Activated naive CD4-positive, alpha-beta T cell treated with Interleukin-2 at 50 U/mL for 16 hours (primary cell): ENCODE measurements at regions not wholly inside any gene's neighbourhood (a gene's known extent, or its start where the extent isn't known, plus 50 kb on each side); places are given as distances from the start of the nearest gene placed in this dataset.
"Not testable (repeated sequence)": the region's sequence is repeated elsewhere in the genome, so short reads cannot be mapped to it uniquely, and the experiment has no call there.

ENCODE experiments used
- DNase-seq: peaks from one replicate; pipeline ENCODE4 v3.0.0-alpha.2; 2020

DNA sequence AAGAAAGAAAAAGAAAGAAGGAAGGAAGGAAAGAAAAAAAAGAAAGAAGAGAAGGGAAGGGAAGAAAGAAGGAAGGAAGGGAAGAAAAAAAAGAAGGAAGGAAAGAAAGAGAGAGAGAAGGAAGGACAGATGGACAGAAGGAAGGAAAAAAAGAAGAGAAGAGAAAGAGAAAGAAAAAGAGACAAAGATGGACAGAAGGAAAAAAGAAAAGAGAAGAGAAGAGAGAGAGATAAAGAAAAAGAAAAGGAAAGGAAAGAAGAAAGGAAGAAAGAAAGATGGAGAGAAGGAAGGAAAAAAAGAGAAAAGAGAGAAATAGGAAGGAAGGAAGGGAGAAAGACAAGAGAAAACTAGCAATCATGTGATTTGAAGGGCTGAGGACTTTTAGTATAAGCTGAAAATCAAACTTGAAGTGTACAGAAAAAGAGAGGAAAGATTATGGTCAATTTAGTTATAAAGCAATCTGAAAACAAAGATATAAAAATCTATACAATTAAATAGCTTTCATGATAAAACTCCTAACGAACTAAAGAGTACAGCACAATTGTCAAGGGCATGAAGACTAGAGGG is 115.3 kb downstream of the LTN1 start:
- DNase-seq = no peak

DNA sequence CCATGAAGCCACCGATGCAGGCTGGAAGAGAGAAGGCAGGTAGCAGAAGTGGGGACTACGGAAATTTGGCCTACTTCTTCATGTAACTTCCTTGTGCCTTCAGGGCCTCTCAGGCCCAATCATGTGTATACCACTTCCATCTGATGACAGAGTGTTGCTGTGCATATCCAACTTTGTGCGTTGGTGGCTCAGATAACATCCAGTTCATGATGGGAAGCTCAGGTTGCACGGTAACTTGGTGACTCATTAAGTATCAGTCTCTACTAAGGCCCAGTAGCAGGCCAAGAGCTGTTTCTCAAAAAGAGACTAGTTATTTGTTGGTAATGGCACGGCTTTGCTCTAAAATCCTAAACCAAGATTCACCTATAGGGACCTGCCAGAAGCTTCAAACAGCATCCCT is 117.6 kb downstream of the LTN1 start:
- DNase-seq = no peak

DNA sequence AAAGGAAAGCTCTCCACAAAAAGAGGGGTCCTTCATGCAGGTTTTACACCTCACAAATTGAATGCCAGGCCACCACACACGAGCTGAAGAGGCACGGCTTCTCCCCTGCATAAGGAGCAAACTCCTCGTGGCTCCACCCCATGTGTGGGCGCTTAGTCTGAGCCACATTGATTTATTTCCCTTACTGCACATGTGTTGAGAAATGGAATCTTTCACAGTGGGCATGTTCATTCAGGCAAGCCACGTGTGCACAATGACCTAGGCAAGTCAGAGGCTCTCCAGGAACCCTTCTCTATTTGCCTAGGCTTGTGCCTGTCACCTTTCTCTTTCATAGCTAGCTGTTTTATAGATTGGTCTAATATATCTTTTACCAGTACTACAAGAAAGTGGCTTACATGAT is 120.5 kb downstream of the LTN1 start:
- no peak for DNase-seq

- DNase-seq = no peak
Measured at GRCh38 chr21:28871388-28872010, 121.2 kb downstream of the LTN1 start.

DNA sequence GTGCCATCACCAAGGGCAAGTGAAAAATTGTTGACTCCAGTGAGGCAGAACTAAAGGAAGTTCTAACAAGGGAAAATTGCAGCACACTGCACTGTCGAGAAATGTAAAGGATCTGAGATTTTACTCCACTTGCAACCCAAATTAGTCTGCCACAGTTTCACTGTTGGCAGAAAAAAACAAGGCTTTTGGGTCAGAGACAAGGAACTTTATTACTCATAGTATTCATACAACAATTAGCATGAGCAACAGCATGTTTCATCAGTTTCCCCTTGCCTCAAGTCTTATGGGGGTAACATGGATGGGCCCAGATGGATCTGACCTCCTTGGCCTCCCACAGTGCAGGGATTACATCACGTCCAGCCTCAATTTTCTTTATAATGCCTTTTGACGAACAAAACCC is 125.3 kb downstream of the LTN1 start:
- DNase-seq = no peak

- no peak for DNase-seq
Measured at GRCh38 chr21:28865488-28866186, 127.0 kb downstream of the LTN1 start.

DNA sequence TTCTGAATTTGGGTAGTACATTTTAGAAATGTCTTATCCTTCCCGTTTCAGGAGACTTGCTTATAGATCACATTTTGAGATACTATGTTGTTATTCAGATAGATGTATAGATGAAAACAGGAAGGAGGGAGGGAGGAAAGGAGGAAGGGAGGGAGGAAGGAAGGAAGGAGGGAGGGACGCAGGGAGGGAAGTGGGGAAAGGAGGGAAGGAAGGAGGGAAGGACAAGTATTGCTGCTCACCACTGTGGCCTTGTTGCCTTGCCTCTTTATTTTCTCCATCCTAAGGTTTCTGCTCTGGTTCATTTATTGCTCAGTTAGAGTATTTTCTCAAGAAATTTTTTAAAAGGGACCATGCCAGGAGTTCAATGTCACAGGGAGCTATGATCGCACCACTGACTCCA is 134.3 kb downstream of the LTN1 start:
- no peak for DNase-seq

GRCh38 chr21:28857752-28858151 is 134.9 kb downstream of the LTN1 start:
- no peak for DNase-seq

- no peak for DNase-seq
Measured at GRCh38 chr21:28856588-28857250, 136.0 kb downstream of the LTN1 start.

DNA sequence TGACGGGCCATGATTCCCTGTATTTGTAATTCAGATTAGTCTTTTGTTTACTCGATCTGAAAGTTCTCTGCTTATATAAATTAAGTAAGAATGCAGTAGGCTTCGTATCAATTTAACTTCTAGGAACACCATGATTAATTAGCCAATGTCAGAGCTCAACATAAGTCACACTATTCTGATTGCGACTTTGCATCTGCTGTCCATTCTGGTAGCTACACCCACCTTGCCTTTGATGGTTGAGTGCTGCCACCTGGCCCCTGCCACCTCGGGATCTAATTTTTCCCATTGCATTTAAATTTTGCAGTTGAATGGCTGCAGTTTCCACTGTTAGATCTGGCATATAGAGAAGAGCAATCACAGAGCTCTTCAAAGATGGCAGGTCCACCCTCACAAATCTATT is 140.0 kb downstream of the LTN1 start:
- DNase-seq = no peak

DNA sequence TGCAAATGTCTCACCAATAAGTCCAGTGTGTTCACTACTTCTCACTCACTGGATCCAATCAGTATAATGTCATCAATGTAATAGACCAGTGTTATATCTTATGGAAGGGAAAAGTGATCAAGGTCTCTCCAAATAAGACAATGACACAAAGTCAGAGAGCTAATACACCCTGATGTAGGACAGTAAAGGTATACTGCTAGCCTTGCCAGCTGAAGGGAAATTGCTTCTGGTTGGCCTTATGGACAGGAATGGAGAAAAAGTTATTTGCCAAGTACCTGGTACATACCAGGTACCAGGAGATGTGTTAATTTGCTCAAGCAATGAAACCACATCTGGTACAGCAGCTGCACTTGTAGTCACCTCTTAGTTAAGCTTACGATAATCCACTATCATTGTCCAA is 141.0 kb downstream of the LTN1 start:
- no peak for DNase-seq

- not testable (repeated sequence) for DNase-seq
Measured at GRCh38 chr21:28839237-28839636, 153.4 kb downstream of the LTN1 start.

DNA sequence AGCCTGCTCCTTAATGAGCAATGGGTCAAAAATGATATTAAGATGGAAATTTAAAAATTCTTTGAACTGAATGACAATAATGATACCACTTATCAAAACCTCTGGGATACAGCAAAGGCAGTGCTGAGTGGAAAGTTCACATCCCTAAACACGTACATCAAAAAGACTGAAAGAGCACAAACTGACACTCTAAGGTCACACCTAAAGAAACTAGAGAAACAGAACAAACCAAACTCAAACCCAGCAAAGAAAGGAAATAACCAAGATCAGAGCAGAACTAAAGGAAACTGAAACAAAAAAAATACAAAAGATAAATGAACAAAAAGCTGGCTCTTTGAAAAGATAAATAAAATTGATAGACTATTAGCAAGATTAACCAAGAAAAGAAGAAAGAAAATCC is 155.3 kb downstream of the LTN1 start:
- DNase-seq = not testable (repeated sequence)

DNA sequence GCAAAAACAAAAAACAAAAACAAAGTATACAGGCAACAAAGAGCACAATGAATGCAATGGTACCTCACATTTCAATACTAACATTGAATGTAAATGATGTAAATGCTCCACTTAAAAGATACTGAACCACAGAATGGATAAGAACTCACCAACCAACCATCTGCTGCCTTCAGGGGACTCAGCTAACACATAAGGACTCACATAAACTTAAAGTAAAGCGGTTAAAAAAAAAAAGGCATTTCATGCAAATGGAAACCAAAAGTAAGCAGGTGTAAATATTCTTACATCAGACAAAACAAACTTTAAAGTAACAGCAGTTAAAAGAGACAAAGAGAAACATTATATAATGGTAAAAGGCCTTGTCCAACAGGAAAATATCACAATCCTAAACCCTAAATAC is 156.1 kb downstream of the LTN1 start:
- DNase-seq = not testable (repeated sequence)

GRCh38 chr21:28834335-28835238 is 158.1 kb downstream of the LTN1 start:
- no peak for DNase-seq

GRCh38 chr21:28833609-28834008 is 159.1 kb downstream of the LTN1 start:
- DNase-seq = no peak

DNA sequence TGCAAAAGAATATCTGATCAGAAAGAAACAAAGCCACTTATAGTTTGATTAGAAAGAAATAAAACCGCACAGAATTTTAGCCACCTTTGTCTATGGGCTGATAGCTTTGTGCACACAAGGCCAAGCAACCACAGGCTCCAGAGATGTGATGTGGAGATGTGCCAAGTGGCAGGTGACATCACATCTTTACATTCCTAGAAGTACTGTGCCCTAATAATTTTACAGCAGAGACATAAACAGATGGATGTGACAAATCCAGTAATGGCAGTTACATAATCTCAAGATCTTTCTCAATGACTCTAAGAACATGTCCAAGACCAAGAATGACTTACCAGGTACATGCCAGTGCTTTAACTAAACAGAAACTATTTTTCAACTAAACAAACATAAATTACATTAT is 159.5 kb downstream of the LTN1 start:
- no peak for DNase-seq

DNA sequence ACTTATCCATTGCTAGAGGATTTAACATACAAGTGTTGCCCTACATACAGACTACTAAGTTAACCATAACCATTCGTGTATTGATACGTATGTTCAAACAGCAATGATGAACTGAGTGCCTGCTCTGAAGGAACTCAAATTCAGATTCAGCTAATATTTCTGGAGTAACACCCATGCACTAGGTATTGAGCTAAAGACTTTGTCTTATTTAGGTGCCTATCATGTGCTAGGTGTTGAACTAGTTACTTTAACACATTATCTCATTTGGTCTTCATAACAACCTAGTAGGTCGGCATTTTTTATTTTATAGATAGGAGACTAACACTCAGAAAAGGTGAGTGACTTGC is 160.0 kb downstream of the LTN1 start:
- DNase-seq = no peak

DNA sequence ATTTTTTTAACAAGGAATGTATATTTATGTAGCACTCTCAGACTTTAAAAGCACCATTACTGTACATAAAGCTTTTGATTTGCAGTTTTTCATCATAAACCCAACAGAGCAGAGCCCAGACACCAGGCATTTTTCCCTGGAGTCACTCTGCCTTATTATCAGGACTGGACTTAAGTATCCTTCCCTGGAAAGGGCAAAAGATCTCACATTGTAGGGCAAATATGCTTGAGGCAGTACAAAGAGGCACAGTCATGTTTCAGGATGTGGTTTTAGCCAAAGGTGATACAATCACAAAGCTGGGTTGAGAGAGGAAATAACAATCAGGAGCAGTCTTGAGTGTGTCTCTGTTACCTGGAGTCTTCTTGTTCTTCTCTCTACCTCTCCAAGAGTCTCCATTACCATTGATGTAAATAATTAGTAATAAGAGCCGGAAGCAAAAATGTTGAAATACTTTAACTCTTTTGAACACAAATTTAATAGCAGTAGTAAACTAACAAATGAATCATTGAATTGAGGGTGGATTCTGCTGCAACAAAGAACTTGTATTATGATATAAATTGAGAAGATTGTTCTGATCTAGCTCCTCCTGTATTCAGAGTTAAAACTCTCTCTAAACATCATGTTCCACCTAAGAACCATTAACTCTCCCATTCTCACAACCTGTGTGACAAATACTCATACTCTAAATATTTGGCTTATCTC is 160.5 kb downstream of the LTN1 start:
- DNase-seq = no peak

GRCh38 chr21:28828981-28829380 is 163.7 kb downstream of the LTN1 start:
- DNase-seq = no peak

DNA sequence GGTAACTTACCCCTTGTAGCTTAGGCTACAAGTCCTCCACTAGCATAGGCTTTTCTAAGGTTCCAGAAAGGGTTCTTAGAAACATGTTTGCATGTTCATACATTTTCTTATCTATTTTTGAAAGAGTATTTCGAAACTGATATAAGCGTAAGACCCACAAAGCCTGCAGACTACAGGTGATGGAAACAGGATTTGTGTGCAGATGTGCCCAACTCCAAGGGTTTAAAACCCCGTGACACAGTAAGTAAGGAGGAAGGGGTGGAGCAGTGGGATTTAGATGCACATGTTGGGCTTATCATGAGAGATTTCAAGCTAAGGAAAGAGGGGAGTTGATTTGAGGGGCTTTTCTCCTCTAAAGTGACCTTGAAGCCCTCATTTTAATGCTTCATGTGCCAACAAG is 164.7 kb downstream of the LTN1 start:
- DNase-seq = no peak

- DNase-seq = no peak
Measured at GRCh38 chr21:28827422-28827821, 165.3 kb downstream of the LTN1 start.
